Stomach (tissue), 4 donors: ENCODE measurements at regions not wholly inside any gene's neighbourhood (a gene's known extent, or its start where the extent isn't known, plus 50 kb on each side); places are given as distances from the start of the nearest gene placed in this dataset.

Source experiments
- CTCF ChIP-seq, 7 experiments: fragments of 450-650 bp in 4 of 7; fragments of 200-600 bp in 3 of 7; sonication (generic) in 3 of 7; IDR thresholded peaks; one replicate each; pipeline ENCODE4 v1.5.1; 2016 to 2019; ENCODE audit warnings: antibody characterized with exemption in 7 of 7, control low read depth in 2 of 7, mild to moderate bottlenecking in 1 of 7
- EP300 ChIP-seq: sonication (generic); formaldehyde crosslinking; IDR thresholded peaks from one replicate; pipeline ENCODE4 v1.6.1; 2017; ENCODE audit warnings: antibody characterized with exemption
- POLR2A ChIP-seq, 4 donors: fragments of 450-650 bp; IDR thresholded peaks; one replicate each; pipeline ENCODE4 v1.6.1; 2016; ENCODE audit warnings: antibody characterized with exemption in 4 of 4, control low read depth in 2 of 4, mild to moderate bottlenecking in 1 of 4, moderate library complexity in 1 of 4
- POLR2AphosphoS5 ChIP-seq, 3 donors: sonication (generic); formaldehyde crosslinking; IDR thresholded peaks; one replicate each; pipeline ENCODE4 v1.6.1; 2016; ENCODE audit warnings: antibody characterized with exemption in 3 of 3

GRCh38 chr12:107288414-107289127, 195.2 kb upstream of the CRY1 start:
- TF ChIP-seq CTCF (IDR thresholded peaks at IDR 0.05) = no peak
- no peak for TF ChIP-seq POLR2AphosphoS5 (IDR thresholded peaks at IDR 0.05)
- TF ChIP-seq POLR2A (IDR thresholded peaks at IDR 0.05) = no peak
- TF ChIP-seq EP300 = no peak
